GM18861 (cell line): ENCODE measurements at regions not wholly inside any gene's neighbourhood (a gene's known extent, or its start where the extent isn't known, plus 50 kb on each side); places are given as distances from the start of the nearest gene placed in this dataset.
"Not testable (repeated sequence)": the region's sequence is repeated elsewhere in the genome, so short reads cannot be mapped to it uniquely, and the experiment has no call there.

ENCODE experiments used
- ATAC-seq: cut with Tn5 transposase; IDR thresholded peaks from one replicate; pipeline ENCODE4 v1.9.1; 2021; ENCODE audit not compliant: unreplicated experiment

- ATAC-seq = no peak
Observed at GRCh38 chr15:93384886-93385285, 295.9 kb upstream of the RGMA start.

DNA sequence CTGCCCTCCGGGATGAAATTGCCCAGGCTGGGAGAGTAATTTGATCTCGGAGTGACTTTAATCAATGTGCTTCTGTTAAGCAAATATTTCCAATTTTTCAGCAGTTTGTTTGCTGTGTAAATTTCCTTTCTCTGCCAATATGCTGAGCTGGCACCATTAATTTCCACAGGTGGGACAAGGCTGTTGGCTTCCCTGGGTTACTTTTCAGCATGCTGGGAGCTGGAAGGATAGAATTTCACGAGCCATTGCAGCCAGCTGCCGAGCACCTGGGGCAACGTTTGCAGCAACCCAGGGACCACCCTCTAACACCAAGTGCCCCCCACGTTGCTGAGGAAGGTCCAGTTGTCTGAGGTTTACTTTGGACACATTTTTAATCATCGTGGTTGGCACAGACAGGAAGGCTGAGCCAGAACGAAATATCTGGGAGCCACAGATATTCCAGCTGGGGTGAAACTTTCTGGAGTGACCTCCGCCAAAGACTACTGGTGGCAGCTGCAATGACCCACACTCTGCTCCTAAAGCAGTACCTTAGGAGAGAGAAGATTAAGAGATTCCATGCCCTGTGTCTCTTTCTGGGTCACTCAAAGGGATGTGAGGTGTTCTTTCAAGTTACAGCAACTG, 293.3 kb upstream of the RGMA start:
- ATAC-seq = no peak

GRCh38 chr15:93378558-93378957, 289.5 kb upstream of the RGMA start:
- ATAC-seq = no peak

GRCh38 chr15:93372865-93373223, 283.8 kb upstream of the RGMA start:
- no peak for ATAC-seq

- no peak for ATAC-seq
Observed at GRCh38 chr15:93372208-93372864, 283.3 kb upstream of the RGMA start.

GRCh38 chr15:93366387-93367100, 277.5 kb upstream of the RGMA start:
- no peak for ATAC-seq

- no peak for ATAC-seq
Observed at GRCh38 chr15:93362821-93363220, 273.8 kb upstream of the RGMA start.

DNA sequence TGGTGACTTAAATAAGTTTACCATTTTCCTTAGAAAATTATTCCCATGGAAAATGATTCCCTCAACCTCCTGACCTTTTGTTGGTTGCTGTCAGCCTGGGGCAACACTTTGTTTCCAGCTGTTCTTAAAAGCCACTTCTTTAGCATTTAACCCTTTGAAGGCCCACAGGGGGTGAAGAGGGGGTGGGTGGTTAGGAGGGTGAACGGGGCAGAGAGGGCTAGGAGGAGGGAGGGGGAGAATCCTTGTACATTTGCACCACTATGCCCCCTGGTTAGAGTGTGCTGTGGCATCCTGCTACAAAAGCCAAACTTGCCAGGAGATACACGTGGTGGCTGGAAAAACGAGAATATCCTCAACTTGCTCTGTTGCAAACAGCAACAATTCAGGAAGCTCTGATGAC, 273.2 kb upstream of the RGMA start:
- ATAC-seq = no peak

DNA sequence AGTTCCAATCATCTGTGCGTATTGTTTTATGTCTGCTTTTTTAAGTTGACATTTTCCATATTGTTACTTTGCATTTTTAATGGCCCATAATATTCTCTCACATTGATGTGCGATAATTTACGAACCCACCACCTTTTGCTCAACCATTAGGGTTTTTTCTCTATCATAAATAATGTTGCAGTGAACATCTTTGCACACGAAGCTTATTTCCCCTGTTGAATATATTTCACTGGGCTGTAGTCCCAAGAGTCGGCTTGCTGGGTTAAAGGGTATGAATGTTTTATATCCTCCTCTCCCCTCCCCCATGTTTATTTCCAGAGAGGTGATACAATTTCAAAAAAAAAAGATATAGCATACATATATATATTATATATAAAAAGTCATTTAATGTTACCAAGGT, 272.7 kb upstream of the RGMA start:
- no peak for ATAC-seq

DNA sequence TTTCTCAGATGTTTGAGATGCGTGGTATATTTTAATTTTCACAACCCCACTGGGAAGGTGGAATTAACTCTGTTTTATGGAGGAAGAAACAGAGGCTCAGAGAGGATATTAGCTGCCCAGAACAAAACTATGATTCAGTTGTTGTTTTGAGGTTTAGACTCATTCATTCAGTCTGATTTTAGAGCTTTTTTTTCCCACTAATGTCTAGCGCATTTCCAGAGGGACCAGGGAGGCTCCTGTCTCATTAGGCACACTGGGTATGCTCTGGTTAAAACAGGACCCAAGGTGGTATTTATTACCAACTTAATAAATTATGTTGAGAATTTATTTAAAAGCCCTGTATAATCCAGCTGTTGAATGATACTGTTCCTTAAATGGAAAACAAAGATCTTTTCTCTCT, 272.0 kb upstream of the RGMA start:
- ATAC-seq = no peak

GRCh38 chr15:93360318-93360717, 271.3 kb upstream of the RGMA start:
- ATAC-seq = no peak

DNA sequence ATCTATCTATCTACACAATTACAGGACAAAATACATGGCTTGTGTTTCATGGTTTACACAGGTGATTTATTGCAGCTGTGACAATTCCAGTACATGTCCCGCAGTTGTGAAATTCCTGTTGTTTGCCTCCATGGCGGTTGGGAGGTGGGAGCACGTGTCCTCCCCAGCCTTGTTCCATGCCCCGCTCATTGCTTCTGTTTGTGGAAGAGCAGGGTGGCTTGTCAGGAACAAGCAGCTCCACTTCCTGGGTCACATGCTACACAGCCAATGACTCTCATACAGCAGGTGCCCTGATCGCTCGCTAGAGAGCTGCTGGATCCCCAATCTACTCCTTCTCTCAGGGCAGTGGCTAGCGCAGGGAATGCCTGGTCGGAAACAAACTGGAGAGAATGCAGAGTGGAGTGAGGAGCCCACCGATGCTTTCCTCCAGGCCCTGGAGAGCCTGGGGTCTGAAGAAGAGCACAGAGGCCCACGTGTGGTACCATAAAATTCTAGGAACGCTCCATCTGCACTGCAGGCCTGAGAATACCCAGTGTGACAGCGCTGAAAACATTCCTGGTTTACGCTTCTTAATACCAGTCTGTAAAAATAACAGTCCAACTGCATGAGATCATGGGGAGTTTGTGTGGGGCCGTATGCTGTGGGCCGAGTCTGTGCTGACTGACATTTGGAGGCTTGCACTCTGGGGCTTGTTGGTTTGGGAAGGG, 270.6 kb upstream of the RGMA start:
- ATAC-seq = no peak

GRCh38 chr15:93359060-93359408, 270.0 kb upstream of the RGMA start:
- ATAC-seq = no peak

DNA sequence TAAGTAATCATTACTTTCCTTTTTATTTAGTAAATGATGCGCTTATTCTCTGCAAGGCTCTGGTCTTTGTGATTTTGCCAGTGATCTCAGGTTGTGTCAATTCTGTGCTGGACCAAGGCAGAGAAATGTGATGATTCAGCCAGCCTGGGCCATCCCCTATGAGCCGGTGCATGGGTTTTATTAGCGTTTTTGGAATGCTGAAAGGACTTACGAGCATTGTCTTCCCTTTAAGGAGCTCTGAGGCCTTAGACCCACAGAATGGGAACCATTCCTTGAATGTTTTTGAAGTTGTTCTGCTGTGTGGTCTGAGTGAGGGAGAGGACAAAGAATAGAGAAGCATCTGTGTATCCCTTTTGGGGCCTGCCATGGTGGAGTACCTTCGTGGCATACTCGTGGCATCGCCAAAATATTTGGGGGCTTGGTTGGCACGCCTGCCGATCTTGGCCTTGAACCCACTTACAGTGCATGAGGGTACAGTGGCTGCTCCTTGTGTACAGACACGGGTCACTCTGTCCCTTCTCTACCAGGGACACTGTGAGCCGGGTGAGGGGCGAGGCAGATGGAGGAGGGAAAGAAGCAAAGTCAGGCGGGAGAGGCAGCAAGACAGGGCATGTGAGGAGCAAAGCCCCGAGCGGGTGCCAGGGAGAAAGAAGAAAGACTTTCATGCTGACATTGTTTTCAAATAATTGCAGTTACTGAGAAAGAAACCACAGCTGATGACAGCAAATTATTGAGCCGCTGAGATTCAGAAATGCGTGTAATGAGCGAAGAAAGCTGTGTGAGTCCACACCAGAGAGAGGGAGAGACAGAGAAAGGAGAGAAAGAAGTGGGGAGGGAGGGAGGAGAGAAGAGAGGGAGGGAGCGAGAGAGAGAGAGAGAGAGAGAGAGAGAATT, 269.4 kb upstream of the RGMA start:
- no peak for ATAC-seq

- ATAC-seq = no peak
Observed at GRCh38 chr15:93348711-93349545, 259.9 kb upstream of the RGMA start.

DNA sequence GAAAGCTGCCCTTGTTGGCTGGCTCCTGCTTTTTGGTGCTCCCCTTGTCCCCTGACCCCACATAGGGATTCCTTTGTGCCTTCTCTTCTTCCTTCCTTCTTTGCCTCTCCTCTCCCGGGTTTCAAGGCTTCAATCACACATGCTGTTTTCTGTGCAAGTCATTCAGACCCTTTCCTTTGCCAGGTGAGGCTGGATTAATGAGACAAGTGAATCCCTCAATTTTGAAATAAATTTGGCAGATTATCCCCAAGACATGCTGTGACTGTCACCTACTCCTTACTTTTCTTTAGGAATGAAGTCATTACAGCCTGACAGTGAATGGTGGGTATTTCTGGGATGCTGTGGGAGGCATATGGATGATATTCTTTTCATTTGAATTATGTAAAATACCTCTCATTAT, 259.0 kb upstream of the RGMA start:
- ATAC-seq = no peak

- no peak for ATAC-seq
Observed at GRCh38 chr15:93345981-93346380, 257.0 kb upstream of the RGMA start.

DNA sequence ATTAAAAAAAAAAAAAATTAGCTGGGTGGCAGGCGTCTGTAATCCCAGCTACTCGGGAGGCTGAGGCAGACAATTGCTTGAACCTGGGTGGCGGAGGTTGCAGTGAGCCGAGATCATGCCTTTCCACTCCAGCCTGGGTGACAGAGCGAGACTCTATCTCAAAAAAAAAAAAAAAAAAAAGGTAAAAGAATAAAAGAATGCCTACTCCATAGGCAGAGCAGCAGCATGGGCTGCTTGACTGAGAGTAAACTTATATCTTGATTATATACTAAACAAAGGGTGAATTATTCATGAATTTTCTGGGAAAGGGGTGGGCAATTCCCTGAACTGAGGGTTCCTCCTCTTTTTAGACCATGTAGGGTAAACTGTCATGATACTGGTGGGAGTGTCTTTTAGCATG, 254.4 kb upstream of the RGMA start:
- not testable (repeated sequence) for ATAC-seq

DNA sequence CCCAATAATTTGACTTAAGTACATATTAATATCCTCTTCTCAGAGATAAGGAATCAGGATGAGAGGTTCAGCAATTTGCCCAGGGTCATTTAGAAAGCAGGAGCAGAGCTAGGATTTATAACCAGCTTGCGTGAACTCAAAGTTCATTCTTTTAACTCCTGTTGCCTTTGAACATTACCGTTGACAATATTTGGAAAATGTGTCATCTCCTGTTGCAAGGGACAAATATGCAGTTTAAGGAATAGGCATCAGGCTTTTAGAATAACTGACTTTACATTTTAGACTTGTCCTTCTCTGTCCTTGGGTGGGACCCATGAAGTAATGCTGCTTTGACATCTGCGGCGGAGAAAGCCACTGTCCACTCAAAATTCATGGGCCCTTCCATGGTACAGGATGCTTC, 252.2 kb upstream of the RGMA start:
- ATAC-seq = no peak

GRCh38 chr15:93340406-93340805, 251.4 kb upstream of the RGMA start:
- no peak for ATAC-seq
